ENCODE measurements at regions not wholly inside any gene's neighbourhood (a gene's known extent, or its start where the extent isn't known, plus 50 kb on each side); places are given as distances from the start of the nearest gene placed in this dataset.
A peak's percentile ranks its signal among the peaks of the same experiment; 100 is the strongest.

- DNase-seq = no peak
These were observed 209.6 kb upstream of the DTNBP1 start for GRCh38 chr6:15872241-15873103.

DNA sequence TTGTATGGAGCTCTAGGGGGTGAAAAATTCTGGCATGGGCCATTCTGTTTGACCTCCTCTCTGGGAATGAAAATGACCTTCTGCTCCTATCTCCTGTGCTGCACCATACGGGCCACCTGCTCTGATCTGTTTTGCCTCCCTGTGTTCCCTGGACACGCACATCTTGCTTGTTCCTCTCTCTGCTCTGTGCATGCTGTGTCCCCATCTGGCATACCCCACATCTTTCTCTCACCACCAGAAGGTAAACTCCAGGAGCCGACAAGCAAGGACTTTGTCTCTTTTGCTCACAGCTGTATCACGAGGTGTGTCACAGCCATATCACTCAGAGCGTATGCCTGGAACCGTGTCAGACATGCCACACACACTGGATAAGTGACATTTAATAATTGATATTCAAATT lies 208.4 kb upstream of the DTNBP1 start:
- DNase-seq = peak; percentile 63

- no peak for DNase-seq
These were observed 207.7 kb upstream of the DTNBP1 start for GRCh38 chr6:15870333-15871043.

- DNase-seq = no peak
These were observed 201.9 kb upstream of the DTNBP1 start for GRCh38 chr6:15864708-15865062.

GRCh38 chr6:15864038-15864707 lies 201.3 kb upstream of the DTNBP1 start:
- DNase-seq = no peak

- no peak for DNase-seq
These were observed 200.0 kb upstream of the DTNBP1 start for GRCh38 chr6:15862810-15863209.

DNA sequence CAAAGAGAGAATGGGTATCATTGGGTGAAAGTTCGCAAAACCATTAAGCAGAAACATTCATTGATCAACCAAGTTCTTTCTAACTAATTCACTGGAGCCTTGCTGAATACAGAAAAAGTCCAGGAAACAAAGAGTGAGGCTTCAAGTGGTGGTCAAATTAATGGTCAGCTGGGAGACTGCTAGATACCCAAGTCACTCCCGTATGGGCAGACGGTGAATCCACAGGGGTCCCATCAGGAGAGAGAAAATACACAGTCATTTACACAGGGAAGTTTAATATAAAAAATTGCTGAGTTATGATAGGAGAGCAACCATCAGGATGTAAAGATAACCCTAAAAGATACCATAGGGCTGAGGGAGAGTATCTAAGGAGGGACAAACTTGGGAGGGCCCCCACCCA lies 198.7 kb upstream of the DTNBP1 start:
- no peak for DNase-seq

GRCh38 chr6:15854826-15855710 lies 192.2 kb upstream of the DTNBP1 start:
- no peak for DNase-seq

GRCh38 chr6:15854378-15854777 lies 191.6 kb upstream of the DTNBP1 start:
- DNase-seq = no peak

DNA sequence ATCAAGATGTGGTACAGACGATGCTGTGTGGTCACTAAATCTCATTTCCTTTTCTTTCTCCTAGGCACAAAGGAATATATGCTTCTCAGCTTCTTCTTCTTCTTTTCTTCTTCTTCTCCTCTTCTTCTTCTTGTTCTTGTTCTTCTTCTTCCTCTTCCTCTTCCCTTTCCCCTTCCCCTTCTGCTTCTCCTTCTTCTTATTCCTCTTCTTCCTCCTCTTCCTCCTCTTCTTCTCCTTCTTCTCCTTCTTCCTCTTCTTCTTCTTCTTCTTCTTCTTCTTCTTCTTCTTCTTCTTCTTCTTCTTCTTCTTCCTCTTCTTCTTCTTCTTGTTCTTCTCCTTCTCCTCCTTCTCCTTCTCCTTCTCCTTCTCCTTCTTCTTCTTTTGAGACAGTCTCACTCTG lies 190.4 kb upstream of the DTNBP1 start:
- DNase-seq = no peak

DNA sequence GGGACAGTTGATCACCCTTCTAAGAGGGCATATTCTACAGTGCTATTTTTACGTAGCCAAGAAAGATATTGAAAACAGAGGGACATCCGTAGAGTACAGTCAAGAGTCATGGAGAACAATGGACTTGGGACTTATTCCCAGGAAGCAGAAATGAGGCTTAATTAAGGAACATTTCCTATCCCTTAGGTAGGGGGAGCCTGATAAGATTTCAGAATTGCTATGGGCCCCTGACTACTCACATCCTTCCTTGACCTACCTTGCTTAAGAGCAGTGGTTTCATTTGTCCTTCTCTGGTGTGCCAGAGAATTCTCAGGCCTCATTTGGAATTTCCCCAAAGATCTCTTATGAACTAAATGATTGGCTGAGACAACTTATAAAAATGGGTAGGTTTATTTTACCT lies 189.5 kb upstream of the DTNBP1 start:
- DNase-seq = no peak

DNA sequence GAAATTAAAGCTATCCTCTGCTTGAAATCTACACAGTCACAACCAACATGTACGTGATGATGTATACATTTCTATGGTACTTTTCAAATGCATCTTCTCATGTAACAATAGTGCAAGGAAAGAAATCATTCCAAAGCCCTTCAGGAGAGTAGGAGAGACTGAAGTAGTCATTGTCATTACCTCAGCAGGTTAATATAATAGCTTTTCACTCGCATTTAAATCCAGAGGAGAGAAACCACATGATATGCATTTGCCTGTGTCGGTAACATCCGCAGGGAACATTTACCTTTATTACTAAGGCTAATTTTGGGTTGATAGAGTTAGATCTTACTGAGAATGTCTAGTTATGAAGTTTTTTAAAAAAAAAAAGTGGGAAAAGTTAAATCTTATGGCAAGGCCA lies 186.6 kb upstream of the DTNBP1 start:
- DNase-seq = no peak

- DNase-seq = no peak
These were observed 182.7 kb upstream of the DTNBP1 start for GRCh38 chr6:15845492-15845891.

GRCh38 chr6:15843764-15844163 lies 180.9 kb upstream of the DTNBP1 start:
- DNase-seq = no peak

DNA sequence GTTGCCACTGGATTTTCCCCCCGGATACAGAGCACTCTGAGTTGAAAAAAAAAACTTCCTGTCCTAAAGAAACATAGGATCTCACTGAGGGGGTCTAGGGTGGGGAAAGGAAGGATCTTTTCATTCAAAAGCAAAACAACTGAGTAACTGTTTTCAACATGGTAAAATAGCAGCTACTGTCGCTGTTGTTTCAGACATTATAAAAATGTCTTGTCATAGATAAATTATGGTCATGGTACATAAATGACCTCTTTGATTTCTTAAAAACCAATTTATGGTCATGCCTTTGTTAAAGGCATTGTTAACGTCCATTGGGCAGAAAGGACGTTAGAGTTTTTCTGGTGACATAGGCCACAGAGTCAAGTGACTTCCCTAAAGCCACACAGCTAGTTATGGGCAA lies 180.4 kb upstream of the DTNBP1 start:
- no peak for DNase-seq

- no peak for DNase-seq
These were observed 179.9 kb upstream of the DTNBP1 start for GRCh38 chr6:15842727-15843117.

DNA sequence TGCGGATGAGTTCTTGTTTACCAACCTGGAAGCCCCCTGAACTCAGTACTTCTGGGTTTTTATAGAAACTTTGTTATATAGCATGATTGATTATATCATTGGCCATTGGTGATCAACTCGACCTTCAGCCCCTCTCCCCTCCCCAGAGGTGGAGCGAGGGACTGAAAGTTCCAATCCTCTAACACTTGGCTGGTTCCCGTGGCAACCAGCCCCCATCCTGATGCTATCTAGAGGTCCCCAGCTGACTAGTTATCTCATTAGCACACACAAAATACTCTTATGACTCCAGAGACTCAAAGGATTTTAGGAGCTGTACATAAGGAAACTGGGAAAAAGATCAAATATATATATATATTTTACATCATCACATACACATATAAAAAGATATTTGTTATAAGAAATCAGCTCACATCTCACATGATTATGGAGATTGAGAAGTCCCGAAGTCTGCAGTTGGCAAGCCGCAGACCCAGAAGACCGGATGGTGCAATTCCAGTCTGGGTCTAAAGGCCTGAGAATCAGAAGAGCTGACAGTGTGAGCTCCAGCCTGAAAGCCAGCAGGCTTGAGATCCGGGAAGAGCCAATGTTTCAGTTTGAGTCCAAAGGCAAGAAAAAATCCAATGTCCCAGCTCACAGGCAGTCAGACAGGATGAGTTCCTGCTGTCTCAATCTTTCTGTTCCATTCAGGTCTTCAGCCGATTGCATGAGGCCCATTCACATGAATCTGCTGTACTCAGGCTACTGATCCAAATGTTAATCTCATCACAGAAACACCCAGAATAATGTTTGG lies 179.3 kb upstream of the DTNBP1 start:
- no peak for DNase-seq

GRCh38 chr6:15839969-15840541 lies 177.2 kb upstream of the DTNBP1 start:
- DNase-seq = no peak

GRCh38 chr6:15837205-15837604 lies 174.4 kb upstream of the DTNBP1 start:
- no peak for DNase-seq

DNA sequence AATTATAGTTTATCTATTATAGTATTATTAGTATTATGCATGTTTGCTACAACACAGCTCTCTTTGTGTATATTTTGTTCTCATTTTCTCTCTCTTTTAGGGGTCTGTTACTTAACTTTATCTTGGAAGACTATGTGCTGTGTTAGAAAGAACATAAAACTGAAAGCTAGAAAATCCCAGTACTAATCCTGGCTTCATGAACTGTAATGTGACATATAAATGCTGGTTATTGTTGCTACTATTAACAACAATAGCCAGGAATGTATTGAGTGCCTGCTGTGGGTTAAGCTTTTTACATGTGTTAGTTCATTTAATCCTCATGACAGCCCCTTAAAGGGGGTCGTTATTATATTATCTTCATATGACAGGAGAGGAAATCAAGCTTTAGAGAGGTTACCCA lies 170.0 kb upstream of the DTNBP1 start:
- no peak for DNase-seq

DNA sequence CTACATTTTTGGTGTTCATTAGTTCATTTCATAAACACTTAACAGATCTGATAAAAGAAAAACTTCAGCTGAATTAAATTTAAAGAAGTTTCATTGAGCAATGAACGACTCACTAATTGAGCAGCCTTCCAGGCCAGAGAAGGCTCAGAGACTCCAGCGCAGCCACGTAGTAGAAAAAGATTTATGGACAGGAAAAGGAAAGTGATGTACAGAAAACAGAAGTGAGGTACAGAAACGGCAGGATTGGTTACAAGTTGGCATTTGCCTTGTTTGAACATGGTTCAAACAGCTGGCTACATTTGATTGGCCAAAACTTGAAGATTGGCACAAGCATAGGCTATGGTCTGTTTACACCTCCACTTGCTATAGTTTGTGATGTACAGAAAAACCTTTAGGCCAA lies 166.3 kb upstream of the DTNBP1 start:
- DNase-seq = no peak

All from DMS 273 treated with DMSO at 0.1 percent for 48 hours (cell line).